ENCODE measurements at regions not wholly inside any gene's neighbourhood (a gene's known extent, or its start where the extent isn't known, plus 50 kb on each side); places are given as distances from the start of the nearest gene placed in this dataset.
"Not testable (repeated sequence)": the region's sequence is repeated elsewhere in the genome, so short reads cannot be mapped to it uniquely, and the experiment has no call there.

GRCh38 chrX:30008031-30008430, 207.3 kb upstream of the MAGEB2 start:
- H3K4me3 ChIP-seq (ENCODE audit: low read depth, low read length) = no peak overlapping the region
- TF ChIP-seq MYC (IDR thresholded peaks at IDR 0.05; ENCODE audit: low read depth, low read length) (no peak), MAX (IDR thresholded peaks at IDR 0.05; ENCODE audit: low read depth, low read length) (no peak), POLR2A (IDR thresholded peaks at IDR 0.05; ENCODE audit: extremely low read depth, insufficient read length) (no peak), CTCF (IDR thresholded peaks at IDR 0.05; ENCODE audit: low read depth, low read length) (no peak)
- no peak for DNase-seq (ENCODE audit: low read depth)

GRCh38 chrX:30010471-30010870, 204.9 kb upstream of the MAGEB2 start:
- no peak overlapping the region for H3K4me3 ChIP-seq (ENCODE audit: low read depth, low read length)
- no peak for TF ChIP-seq CTCF (IDR thresholded peaks at IDR 0.05; ENCODE audit: low read depth, low read length)
- no peak for TF ChIP-seq MYC (IDR thresholded peaks at IDR 0.05; ENCODE audit: low read depth, low read length)
- no peak for TF ChIP-seq POLR2A (IDR thresholded peaks at IDR 0.05; ENCODE audit: extremely low read depth, insufficient read length)
- TF ChIP-seq MAX (IDR thresholded peaks at IDR 0.05; ENCODE audit: low read depth, low read length) = no peak
- DNase-seq (ENCODE audit: low read depth) = no peak

GRCh38 chrX:30015440-30015839, 199.9 kb upstream of the MAGEB2 start:
- TF ChIP-seq POLR2A (IDR thresholded peaks at IDR 0.05; ENCODE audit: extremely low read depth, insufficient read length) = no peak
- DNase-seq (ENCODE audit: low read depth) = no peak

GRCh38 chrX:30027636-30028035, 187.7 kb upstream of the MAGEB2 start:
- no peak for DNase-seq (ENCODE audit: low read depth)
- TF ChIP-seq MAX (IDR thresholded peaks at IDR 0.05; ENCODE audit: low read depth, low read length) (no peak), CTCF (IDR thresholded peaks at IDR 0.05; ENCODE audit: low read depth, low read length) (no peak), POLR2A (IDR thresholded peaks at IDR 0.05; ENCODE audit: extremely low read depth, insufficient read length) (no peak), MYC (IDR thresholded peaks at IDR 0.05; ENCODE audit: low read depth, low read length) (no peak)
- H3K4me3 ChIP-seq (ENCODE audit: low read depth, low read length) = no peak overlapping the region

More at GRCh38 chrX:30015440-30015839, 199.9 kb upstream of the MAGEB2 start:
- no peak overlapping the region for H3K4me3 ChIP-seq (ENCODE audit: low read depth, low read length)

GRCh38 chrX:30036406-30036805, 179.0 kb upstream of the MAGEB2 start:
- not testable (repeated sequence) for H3K4me3 ChIP-seq (ENCODE audit: low read depth, low read length); DNase-seq (ENCODE audit: low read depth)

GRCh38 chrX:30039768-30040167, 175.6 kb upstream of the MAGEB2 start:
- H3K4me3 ChIP-seq (ENCODE audit: low read depth, low read length) = no peak overlapping the region
- TF ChIP-seq CTCF (IDR thresholded peaks at IDR 0.05; ENCODE audit: low read depth, low read length) (no peak), MYC (IDR thresholded peaks at IDR 0.05; ENCODE audit: low read depth, low read length) (no peak), MAX (IDR thresholded peaks at IDR 0.05; ENCODE audit: low read depth, low read length) (no peak), POLR2A (IDR thresholded peaks at IDR 0.05; ENCODE audit: extremely low read depth, insufficient read length) (no peak)
- no peak for DNase-seq (ENCODE audit: low read depth)

- H3K4me3 ChIP-seq (ENCODE audit: low read depth, low read length) = no peak overlapping the region
- TF ChIP-seq POLR2A (IDR thresholded peaks at IDR 0.05; ENCODE audit: extremely low read depth, insufficient read length) (no peak), MYC (IDR thresholded peaks at IDR 0.05; ENCODE audit: low read depth, low read length) (no peak), MAX (IDR thresholded peaks at IDR 0.05; ENCODE audit: low read depth, low read length) (no peak), CTCF (IDR thresholded peaks at IDR 0.05; ENCODE audit: low read depth, low read length) (peak; percentile 26)
- peak; percentile 1 for DNase-seq (ENCODE audit: low read depth)
Measured at GRCh38 chrX:30060718-30061117, 154.6 kb upstream of the MAGEB2 start.

Measured in NB4 (cell line).